PC-9 (cell line): ENCODE measurements at regions not wholly inside any gene's neighbourhood (a gene's known extent, or its start where the extent isn't known, plus 50 kb on each side); places are given as distances from the start of the nearest gene placed in this dataset.

ENCODE experiments used
- CTCF ChIP-seq: fragments of 200-600 bp; sonication (generic); conservative IDR thresholded peaks from 2 replicates; pipeline ENCODE4 v1.6.1; 2017; ENCODE audit warnings: mixed run types, antibody characterized with exemption, mild to moderate bottlenecking, moderate library complexity
- EZH2 ChIP-seq: fragments of 200-600 bp; sonication (generic); IDR thresholded peaks from 2 replicates; pipeline ENCODE4 v1.8.0; 2017; ENCODE audit warnings: antibody characterized with exemption, low read depth

GRCh38 chr11:21908211-21908610, 284.7 kb upstream of the ANO5 start:
- TF ChIP-seq CTCF (no peak), EZH2 (no peak)
